GM18511 (cell line): ENCODE measurements at regions not wholly inside any gene's neighbourhood (a gene's known extent, or its start where the extent isn't known, plus 50 kb on each side); places are given as distances from the start of the nearest gene placed in this dataset.
A peak's percentile ranks its signal among the peaks of the same experiment; 100 is the strongest.

Experiments
- ATAC-seq: cut with Tn5 transposase; IDR thresholded peaks from one replicate; pipeline ENCODE4 v1.9.1; 2021; ENCODE audit warnings: mild to moderate bottlenecking, moderate library complexity; ENCODE audit not compliant: unreplicated experiment

GRCh38 chr21:39029086-39029755 lies 154.0 kb downstream of the PSMG1 start:
- ATAC-seq, result no peak

DNA sequence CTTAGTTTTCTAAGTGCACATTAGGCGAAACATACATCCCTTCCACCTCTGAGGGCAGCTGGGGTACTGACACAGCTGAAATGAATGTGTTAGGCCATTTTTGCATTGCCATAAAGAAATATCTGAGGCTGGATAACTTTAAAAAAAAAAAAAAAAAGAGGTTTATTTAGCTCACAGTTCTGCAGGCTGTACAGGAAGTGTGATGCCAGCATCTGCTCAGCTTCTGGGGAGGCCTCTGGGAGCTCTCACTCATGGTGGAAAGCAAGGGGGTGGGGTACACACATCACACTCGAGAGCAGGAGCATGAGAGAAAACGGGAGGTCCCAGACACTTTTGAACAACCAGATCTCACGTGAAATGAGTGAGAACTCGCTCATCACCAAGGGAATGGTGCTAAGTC lies 158.1 kb downstream of the PSMG1 start:
- ATAC-seq, result no peak

DNA sequence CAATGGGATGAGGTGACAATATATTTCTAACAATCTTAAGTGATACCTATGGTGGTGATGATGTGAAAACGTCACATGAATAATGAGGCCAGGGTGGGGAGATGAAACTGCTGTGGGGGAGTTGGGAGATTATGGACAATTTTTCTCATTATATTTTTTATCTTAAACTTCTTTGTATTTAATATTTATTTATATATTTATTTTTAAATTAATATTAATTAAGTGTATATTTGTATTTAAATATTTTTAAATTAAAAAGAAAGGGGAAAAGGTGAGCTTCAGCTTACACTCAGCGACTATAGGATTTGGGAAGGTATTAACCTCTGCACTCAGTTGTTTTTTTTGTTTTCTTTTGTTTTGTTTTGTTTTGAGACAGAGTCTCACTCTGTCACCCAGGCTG lies 158.7 kb downstream of the PSMG1 start:
- ATAC-seq, result no peak

- ATAC-seq, result no peak
These were observed 160.2 kb downstream of the PSMG1 start for GRCh38 chr21:39022863-39023693.

- ATAC-seq, result no peak
These were observed 160.8 kb downstream of the PSMG1 start for GRCh38 chr21:39022466-39022862.

GRCh38 chr21:39022035-39022434 lies 161.2 kb downstream of the PSMG1 start:
- no peak for ATAC-seq

DNA sequence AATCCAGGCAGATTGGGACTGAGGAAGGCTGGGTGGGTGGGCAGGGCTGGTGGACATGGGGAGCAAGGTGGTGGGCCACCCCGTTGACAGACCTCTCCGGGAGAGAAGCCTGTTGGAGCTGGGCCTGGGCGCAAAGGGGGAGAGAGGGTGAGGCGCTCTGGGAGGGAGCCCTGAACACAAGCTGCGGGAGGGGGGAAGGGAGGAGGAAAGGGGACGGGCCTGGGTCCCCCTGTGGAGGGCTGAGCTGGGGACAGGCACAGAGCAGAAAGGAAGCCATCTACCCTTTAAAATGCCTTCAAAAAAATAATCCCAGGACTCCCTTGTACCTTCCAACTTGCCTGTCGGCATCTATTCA lies 161.8 kb downstream of the PSMG1 start:
- no peak for ATAC-seq

GRCh38 chr21:39020751-39021477 lies 162.3 kb downstream of the PSMG1 start:
- ATAC-seq, result no peak

DNA sequence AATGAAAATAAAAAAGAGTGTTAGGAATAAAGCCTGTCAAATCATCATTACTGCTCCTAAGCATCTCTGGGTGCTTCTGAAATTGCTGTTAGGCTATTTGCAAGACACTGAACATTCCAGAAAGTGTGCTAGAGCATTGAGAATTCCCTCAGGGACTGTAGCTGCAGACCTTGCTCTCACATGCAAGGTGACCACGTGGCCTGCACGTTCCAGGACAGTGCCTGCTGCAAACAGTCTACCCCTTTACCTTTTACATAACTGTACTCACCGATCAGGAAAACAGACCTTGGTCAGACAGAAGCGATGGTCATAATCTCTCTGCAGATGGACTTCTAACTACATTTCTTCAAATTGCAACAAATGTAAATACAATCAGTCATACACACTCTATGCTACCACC lies 164.5 kb downstream of the PSMG1 start:
- ATAC-seq, result no peak

GRCh38 chr21:39016740-39017315 lies 166.4 kb downstream of the PSMG1 start:
- ATAC-seq, result peak; percentile 100

- no peak for ATAC-seq
These were observed 168.5 kb downstream of the PSMG1 start for GRCh38 chr21:39014747-39015146.

DNA sequence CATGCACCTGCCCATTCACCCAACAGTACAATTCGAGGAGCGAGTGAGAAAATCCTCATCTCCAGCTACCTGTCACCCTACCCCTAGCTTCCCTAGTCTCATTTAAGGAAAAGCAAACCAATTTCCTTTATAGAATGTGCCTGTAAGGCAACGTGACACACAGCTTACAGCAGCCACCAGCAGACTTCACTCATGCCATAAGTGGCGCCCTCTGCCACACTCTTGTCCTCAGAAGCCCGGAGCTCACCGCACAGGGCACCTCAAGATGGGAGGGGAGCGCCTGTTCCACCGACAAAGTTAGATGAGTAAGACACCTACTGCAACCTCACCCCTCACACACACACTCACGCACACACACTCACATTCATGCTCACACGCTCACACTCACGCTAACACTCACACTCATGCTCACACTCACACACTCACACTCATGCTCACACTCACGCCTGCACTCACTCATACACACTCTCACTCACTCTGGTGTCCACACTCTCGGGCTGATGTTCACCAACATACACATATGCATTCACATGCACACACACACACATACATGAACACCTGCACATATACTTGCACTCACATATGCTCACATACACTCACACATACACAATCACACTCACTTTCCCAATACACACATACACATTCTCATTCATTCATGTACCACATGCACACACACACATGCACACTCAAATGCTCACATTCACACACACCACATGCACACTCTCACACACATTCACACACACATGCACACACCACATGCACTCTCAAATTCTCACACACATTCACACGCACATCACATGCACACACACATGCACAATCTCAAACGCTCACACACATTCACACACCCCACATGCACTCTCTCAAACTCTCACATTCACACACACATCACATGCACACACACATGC lies 170.7 kb downstream of the PSMG1 start:
- ATAC-seq, result no peak

DNA sequence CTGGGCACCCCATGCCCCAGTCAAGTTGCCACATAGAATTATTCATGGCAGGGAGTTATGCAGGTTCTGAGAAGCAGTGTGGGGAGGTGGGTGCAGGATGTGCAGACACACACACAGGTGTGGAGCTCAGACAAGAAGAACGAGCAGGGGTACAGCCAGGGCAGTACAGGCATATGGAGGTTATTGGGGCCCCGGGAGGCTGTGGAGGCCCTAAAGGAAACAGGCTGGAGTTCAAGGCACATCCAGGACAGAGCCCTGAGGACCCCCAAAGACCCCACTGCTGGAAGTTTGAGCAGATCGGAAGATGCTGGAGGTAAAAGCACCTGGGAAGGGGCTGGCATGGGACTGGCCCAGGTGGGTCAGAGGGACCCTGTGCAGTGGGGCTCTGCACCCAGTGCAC lies 171.3 kb downstream of the PSMG1 start:
- no peak for ATAC-seq

DNA sequence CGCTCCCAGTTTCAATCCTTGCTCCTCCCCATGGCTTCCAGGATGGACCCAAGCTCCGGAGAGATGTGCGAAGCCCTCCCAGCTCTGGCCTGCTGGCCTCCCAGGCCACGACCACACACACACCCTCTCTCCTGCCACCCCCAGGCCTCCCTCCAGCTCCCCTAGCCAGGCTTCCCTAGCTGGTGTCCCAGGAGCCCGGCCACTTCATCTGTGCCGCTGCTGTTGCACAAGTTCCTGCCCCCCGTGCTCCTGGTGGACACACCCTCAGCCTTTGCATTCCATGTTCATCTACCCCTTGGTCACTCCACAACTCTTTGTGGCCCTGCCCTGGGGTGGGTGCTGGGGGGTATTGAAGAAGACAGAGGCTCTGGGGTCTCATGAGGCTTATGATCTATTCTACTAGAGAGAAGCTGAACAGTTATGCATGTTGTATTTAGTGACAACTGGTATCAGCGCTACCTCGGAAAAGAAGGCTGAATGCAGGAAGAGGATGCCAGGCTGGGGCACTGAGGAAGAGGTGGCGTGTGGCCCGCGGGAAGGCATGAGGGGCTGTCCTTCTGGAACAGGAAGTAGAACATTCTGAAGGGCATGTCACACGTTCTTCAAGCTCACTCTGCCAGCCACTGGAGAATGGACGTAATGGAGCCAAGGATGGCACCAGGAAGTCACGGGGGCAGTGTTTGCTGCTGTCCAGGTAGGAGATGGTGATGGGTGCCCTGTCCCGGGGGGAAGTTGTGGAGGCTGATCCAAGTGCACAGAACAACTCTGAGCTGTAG lies 172.4 kb downstream of the PSMG1 start:
- no peak for ATAC-seq

- no peak for ATAC-seq
These were observed 173.5 kb downstream of the PSMG1 start for GRCh38 chr21:39009587-39010225.

GRCh38 chr21:39007985-39008384 lies 175.3 kb downstream of the PSMG1 start:
- ATAC-seq, result no peak

GRCh38 chr21:39007532-39007931 lies 175.7 kb downstream of the PSMG1 start:
- no peak for ATAC-seq

GRCh38 chr21:39006571-39007311 lies 176.5 kb downstream of the PSMG1 start:
- ATAC-seq, result no peak

DNA sequence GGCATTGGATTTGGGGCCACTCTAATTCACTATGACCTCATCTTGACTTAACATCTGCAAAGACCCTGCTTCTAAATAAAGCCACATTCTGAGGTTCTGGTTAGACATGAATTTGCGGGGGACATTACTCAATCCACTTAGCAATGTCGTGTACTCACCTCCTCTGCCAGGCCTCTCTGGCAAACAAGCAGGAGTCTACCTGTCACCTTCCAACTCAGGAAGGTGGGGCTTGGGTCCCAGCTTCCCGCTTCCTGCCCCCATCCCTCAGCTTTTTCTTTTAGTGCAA lies 177.8 kb downstream of the PSMG1 start:
- no peak for ATAC-seq
